ENCODE measurements at regions not wholly inside any gene's neighbourhood (a gene's known extent, or its start where the extent isn't known, plus 50 kb on each side); places are given as distances from the start of the nearest gene placed in this dataset.
A peak's percentile ranks its signal among the peaks of the same experiment; 100 is the strongest.

DNA sequence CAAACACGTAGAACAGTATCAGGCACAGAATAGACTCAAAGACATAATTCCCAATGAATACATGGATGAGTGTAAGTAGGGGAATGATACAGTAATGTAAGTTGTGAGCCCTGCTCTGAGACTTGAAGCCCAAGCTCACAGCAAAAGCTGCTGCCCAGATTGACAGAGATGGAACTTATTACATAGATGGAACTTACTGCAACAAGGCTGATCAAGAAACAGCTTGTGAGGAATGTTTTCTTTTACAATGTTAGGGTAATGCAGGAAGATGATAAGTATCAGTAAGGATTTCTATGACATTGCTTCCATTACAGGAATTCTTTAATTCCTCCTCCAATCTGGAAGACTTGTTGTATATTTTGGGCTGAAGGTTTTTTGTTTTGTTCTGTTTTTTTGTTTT is 278.4 kb downstream of the IL15 start:
- no peaks in the 10 kb centered on the region for H3K27me3 Mint-ChIP-seq (ENCODE audit: low read depth)
- H3K36me3 Mint-ChIP-seq = no peaks in the 10 kb centered on the region
- H3K4me1 Mint-ChIP-seq = peaks cover 46% of the 10 kb centered on the region
- peak overlapping the region; percentile 82 for H3K27ac Mint-ChIP-seq
- peaks cover 5% of the 10 kb centered on the region for H3K9me3 Mint-ChIP-seq
- no peak for DNase-seq (ENCODE audit: low spot score in 2 of 2, unreplicated experiment in 2 of 2)
- no peak overlapping the region for H3K4me3 Mint-ChIP-seq
- no peak for TF ChIP-seq CTCF (IDR thresholded peaks at IDR 0.05; ENCODE audit: unreplicated experiment)

GRCh38 chr4:141919649-141920048 is 283.3 kb downstream of the IL15 start:
- no peaks in the 10 kb centered on the region for H3K27me3 Mint-ChIP-seq (ENCODE audit: low read depth)
- no peaks in the 10 kb centered on the region for H3K36me3 Mint-ChIP-seq
- peaks cover 15% of the 10 kb centered on the region for H3K4me1 Mint-ChIP-seq
- peaks cover 18% of the 10 kb centered on the region for H3K9me3 Mint-ChIP-seq
- H3K4me3 Mint-ChIP-seq = no peak overlapping the region
- no peak for TF ChIP-seq CTCF (IDR thresholded peaks at IDR 0.05; ENCODE audit: unreplicated experiment)
- no peak for DNase-seq (ENCODE audit: low spot score in 2 of 2, unreplicated experiment in 2 of 2)
- no peak overlapping the region for H3K27ac Mint-ChIP-seq

DNA sequence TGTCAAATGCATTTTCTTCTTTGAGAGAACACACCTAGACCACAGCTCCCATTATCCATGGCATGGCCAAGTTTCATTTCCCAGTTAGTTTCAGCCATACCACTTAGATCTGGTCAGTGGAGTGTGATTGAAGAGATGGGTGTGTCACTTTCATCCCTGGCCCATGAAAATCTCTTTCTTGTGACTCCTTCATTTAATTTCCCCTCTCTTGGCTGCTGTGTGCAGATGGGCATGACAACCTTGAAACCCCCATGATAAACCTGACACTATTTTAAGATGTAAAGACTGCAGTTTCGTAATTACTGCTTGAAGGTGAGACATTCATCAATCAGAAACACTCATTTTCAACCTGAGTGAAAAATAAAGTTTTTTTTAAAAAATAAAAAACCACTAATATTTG is 284.9 kb downstream of the IL15 start:
- DNase-seq (ENCODE audit: low spot score in 2 of 2, unreplicated experiment in 2 of 2) = no peak
- Mint-ChIP-seq H3K27ac (no peak overlapping the region), H3K4me1 (peaks cover 5% of the 10 kb centered on the region), H3K27me3 (ENCODE audit: low read depth) (no peaks in the 10 kb centered on the region), H3K36me3 (no peaks in the 10 kb centered on the region), H3K9me3 (peaks cover 18% of the 10 kb centered on the region), H3K4me3 (no peak overlapping the region)
- no peak for TF ChIP-seq CTCF (IDR thresholded peaks at IDR 0.05; ENCODE audit: unreplicated experiment)

- Mint-ChIP-seq H3K36me3 (no peaks in the 10 kb centered on the region), H3K9me3 (peaks cover 18% of the 10 kb centered on the region), H3K4me3 (no peak overlapping the region), H3K27me3 (ENCODE audit: low read depth) (no peaks in the 10 kb centered on the region), H3K4me1 (peaks cover 5% of the 10 kb centered on the region), H3K27ac (no peak overlapping the region)
- no peak for TF ChIP-seq CTCF (IDR thresholded peaks at IDR 0.05; ENCODE audit: unreplicated experiment)
- no peak for DNase-seq (ENCODE audit: low spot score in 2 of 2, unreplicated experiment in 2 of 2)
Observed at GRCh38 chr4:141922236-141922635, 285.9 kb downstream of the IL15 start.

GRCh38 chr4:141926406-141926805 is 290.0 kb downstream of the IL15 start:
- no peak for DNase-seq (ENCODE audit: low spot score in 2 of 2, unreplicated experiment in 2 of 2)
- H3K27me3 Mint-ChIP-seq (ENCODE audit: low read depth) = no peaks in the 10 kb centered on the region
- no peaks in the 10 kb centered on the region for H3K36me3 Mint-ChIP-seq
- no peaks in the 10 kb centered on the region for H3K4me1 Mint-ChIP-seq
- no peak overlapping the region for H3K4me3 Mint-ChIP-seq
- peaks cover 13% of the 10 kb centered on the region for H3K9me3 Mint-ChIP-seq
- TF ChIP-seq CTCF (IDR thresholded peaks at IDR 0.05; ENCODE audit: unreplicated experiment) = no peak
- H3K27ac Mint-ChIP-seq = no peak overlapping the region

DNA sequence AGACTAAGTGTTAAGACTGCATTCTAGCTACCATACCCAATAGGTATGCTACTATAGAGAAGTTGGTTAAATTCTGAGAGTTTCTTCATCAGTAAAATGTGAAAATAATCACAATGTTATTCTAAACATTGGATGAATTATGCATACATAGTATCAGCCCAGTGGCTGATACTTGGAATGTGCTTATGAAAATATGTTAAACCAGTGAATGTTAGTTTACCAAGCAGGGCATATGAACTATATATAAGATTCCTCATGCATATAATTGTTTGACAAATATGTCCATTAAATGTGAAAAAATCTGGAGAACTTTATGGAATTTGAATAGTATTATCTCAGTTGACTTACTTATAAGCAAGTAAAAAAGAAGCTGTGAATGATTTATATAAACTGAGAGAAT is 296.1 kb downstream of the IL15 start:
- Mint-ChIP-seq H3K27ac (no peak overlapping the region), H3K4me3 (no peak overlapping the region), H3K27me3 (ENCODE audit: low read depth) (no peaks in the 10 kb centered on the region), H3K4me1 (no peaks in the 10 kb centered on the region), H3K9me3 (peaks cover 26% of the 10 kb centered on the region), H3K36me3 (peaks cover 2% of the 10 kb centered on the region)
- DNase-seq (ENCODE audit: low spot score in 2 of 2, unreplicated experiment in 2 of 2) = no peak
- TF ChIP-seq CTCF (IDR thresholded peaks at IDR 0.05; ENCODE audit: unreplicated experiment) = no peak

All from mesothelial cell of epicardium (in vitro differentiated cells).